ENCODE measurements at regions not wholly inside any gene's neighbourhood (a gene's known extent, or its start where the extent isn't known, plus 50 kb on each side); places are given as distances from the start of the nearest gene placed in this dataset.

- DNase-seq (no peak), ATAC-seq (no peak)
- no peak overlapping the region for H3K4me3 Mint-ChIP-seq
- H3K36me3 Mint-ChIP-seq (ENCODE audit: low read depth), result no peaks in the 10 kb centered on the region
- H3K4me1 Mint-ChIP-seq, result no peaks in the 10 kb centered on the region
- POLR2A ChIA-PET, result no interaction called here
- no peak overlapping the region for H3K27ac Mint-ChIP-seq
- H3K9me3 Mint-ChIP-seq (ENCODE audit: low read depth), result no peaks in the 10 kb centered on the region
- H3K27me3 Mint-ChIP-seq, result no peaks in the 10 kb centered on the region
- intact Hi-C loops (cut with DNase I, micrococcal nuclease), result no loop called here
- CTCF ChIA-PET, result no interaction called here
These were observed 111.0 kb upstream of the PITX2 start for GRCh38 chr4:110733901-110734300.

GRCh38 chr4:110735686-110736085, 112.8 kb upstream of the PITX2 start:
- ChIA-PET POLR2A (no interaction called here), CTCF (no interaction called here)
- Mint-ChIP-seq H3K4me3 (no peak overlapping the region), H3K27me3 (peaks cover 2% of the 10 kb centered on the region), H3K4me1 (no peaks in the 10 kb centered on the region), H3K9me3 (ENCODE audit: low read depth) (no peaks in the 10 kb centered on the region), H3K27ac (no peak overlapping the region), H3K36me3 (ENCODE audit: low read depth) (no peaks in the 10 kb centered on the region)
- ATAC-seq (no peak), DNase-seq (no peak)
- intact Hi-C loops (cut with DNase I, micrococcal nuclease), result no loop called here

- DNase-seq, result no peak
- no peak for ATAC-seq
- ChIA-PET CTCF (interaction anchor here (1.0 kb wide), 1 partner anchor 12 kb away, joined by 3 read pairs; no protein-coding TSS in a partner anchor), POLR2A (no interaction called here)
- no peaks in the 10 kb centered on the region for H3K4me1 Mint-ChIP-seq
- H3K4me3 Mint-ChIP-seq, result no peak overlapping the region
- intact Hi-C loops (cut with DNase I, micrococcal nuclease), result no loop called here
- no peaks in the 10 kb centered on the region for H3K36me3 Mint-ChIP-seq (ENCODE audit: low read depth)
- peaks cover 2% of the 10 kb centered on the region for H3K27me3 Mint-ChIP-seq
- H3K27ac Mint-ChIP-seq, result no peak overlapping the region
- H3K9me3 Mint-ChIP-seq (ENCODE audit: low read depth), result peaks cover 2% of the 10 kb centered on the region
These were observed 115.1 kb upstream of the PITX2 start for GRCh38 chr4:110737931-110738330.

- ChIA-PET CTCF (no interaction called here), POLR2A (no interaction called here)
- Mint-ChIP-seq H3K27me3 (peaks cover 2% of the 10 kb centered on the region), H3K4me3 (no peak overlapping the region), H3K4me1 (no peaks in the 10 kb centered on the region), H3K36me3 (ENCODE audit: low read depth) (no peaks in the 10 kb centered on the region), H3K9me3 (ENCODE audit: low read depth) (peaks cover 2% of the 10 kb centered on the region), H3K27ac (no peak overlapping the region)
- DNase-seq (no peak), ATAC-seq (no peak)
- intact Hi-C loops (cut with DNase I, micrococcal nuclease), result no loop called here
These were observed 119.3 kb upstream of the PITX2 start for GRCh38 chr4:110742143-110742542.

GRCh38 chr4:110748071-110748470, 125.2 kb upstream of the PITX2 start:
- Mint-ChIP-seq H3K4me3 (no peak overlapping the region), H3K27me3 (no peaks in the 10 kb centered on the region), H3K27ac (no peak overlapping the region), H3K9me3 (ENCODE audit: low read depth) (no peaks in the 10 kb centered on the region), H3K36me3 (ENCODE audit: low read depth) (no peaks in the 10 kb centered on the region), H3K4me1 (no peaks in the 10 kb centered on the region)
- CTCF ChIA-PET, result no interaction called here
- ATAC-seq, result no peak
- intact Hi-C loops (cut with DNase I, micrococcal nuclease), result no loop called here
- POLR2A ChIA-PET, result no interaction called here
- DNase-seq, result no peak

- Mint-ChIP-seq H3K27ac (no peak overlapping the region), H3K36me3 (ENCODE audit: low read depth) (no peaks in the 10 kb centered on the region), H3K27me3 (no peaks in the 10 kb centered on the region), H3K4me1 (no peaks in the 10 kb centered on the region), H3K9me3 (ENCODE audit: low read depth) (no peaks in the 10 kb centered on the region), H3K4me3 (no peak overlapping the region)
- no peak for DNase-seq
- intact Hi-C loops (cut with DNase I, micrococcal nuclease), result no loop called here
- no peak for ATAC-seq
- CTCF ChIA-PET, result no interaction called here
- POLR2A ChIA-PET, result no interaction called here
These were observed 128.3 kb upstream of the PITX2 start for GRCh38 chr4:110751183-110751582.

- DNase-seq (no peak), ATAC-seq (no peak)
- Mint-ChIP-seq H3K9me3 (ENCODE audit: low read depth) (no peaks in the 10 kb centered on the region), H3K27ac (no peak overlapping the region), H3K4me1 (no peaks in the 10 kb centered on the region), H3K27me3 (no peaks in the 10 kb centered on the region), H3K4me3 (no peak overlapping the region), H3K36me3 (ENCODE audit: low read depth) (no peaks in the 10 kb centered on the region)
- ChIA-PET POLR2A (no interaction called here), CTCF (interaction anchor here (0.7 kb wide), 1 partner anchor 734 kb away, joined by 3 read pairs; no protein-coding TSS in a partner anchor)
- intact Hi-C loops (cut with DNase I, micrococcal nuclease), result no loop called here
These were observed 129.1 kb upstream of the PITX2 start for GRCh38 chr4:110751986-110752385.

- no peak for ATAC-seq
- DNase-seq, result no peak
- ChIA-PET POLR2A (no interaction called here), CTCF (interaction anchor here (0.5 kb wide), 1 partner anchor 236 kb away, joined by 3 read pairs; no protein-coding TSS in a partner anchor)
- Mint-ChIP-seq H3K36me3 (ENCODE audit: low read depth) (no peaks in the 10 kb centered on the region), H3K27ac (no peak overlapping the region), H3K9me3 (ENCODE audit: low read depth) (no peaks in the 10 kb centered on the region), H3K27me3 (no peaks in the 10 kb centered on the region), H3K4me3 (no peak overlapping the region), H3K4me1 (no peaks in the 10 kb centered on the region)
- intact Hi-C loops (cut with DNase I, micrococcal nuclease), result no loop called here
These were observed 130.6 kb upstream of the PITX2 start for GRCh38 chr4:110753466-110753865.

GRCh38 chr4:110754716-110755115, 131.8 kb upstream of the PITX2 start:
- Mint-ChIP-seq H3K27ac (no peak overlapping the region), H3K4me3 (no peak overlapping the region), H3K27me3 (no peaks in the 10 kb centered on the region), H3K9me3 (ENCODE audit: low read depth) (no peaks in the 10 kb centered on the region), H3K4me1 (no peaks in the 10 kb centered on the region), H3K36me3 (ENCODE audit: low read depth) (no peaks in the 10 kb centered on the region)
- ATAC-seq, result no peak
- CTCF ChIA-PET, result no interaction called here
- intact Hi-C loops (cut with DNase I, micrococcal nuclease), result no loop called here
- POLR2A ChIA-PET, result no interaction called here
- DNase-seq, result no peak

GRCh38 chr4:110769578-110769977, 146.7 kb upstream of the PITX2 start:
- H3K4me1 Mint-ChIP-seq, result no peaks in the 10 kb centered on the region
- no peaks in the 10 kb centered on the region for H3K36me3 Mint-ChIP-seq (ENCODE audit: low read depth)
- no peak overlapping the region for H3K4me3 Mint-ChIP-seq
- H3K27ac Mint-ChIP-seq, result no peak overlapping the region
- ChIA-PET POLR2A (no interaction called here), CTCF (no interaction called here)
- DNase-seq (no peak), ATAC-seq (no peak)
- no peaks in the 10 kb centered on the region for H3K9me3 Mint-ChIP-seq (ENCODE audit: low read depth)
- no peaks in the 10 kb centered on the region for H3K27me3 Mint-ChIP-seq
- intact Hi-C loops (cut with DNase I, micrococcal nuclease), result no loop called here

GRCh38 chr4:110770353-110770752, 147.5 kb upstream of the PITX2 start:
- intact Hi-C loops (cut with DNase I, micrococcal nuclease), result no loop called here
- no peak overlapping the region for H3K4me3 Mint-ChIP-seq
- ChIA-PET CTCF (interaction anchor here (1.0 kb wide), 1 partner anchor 12 kb away, joined by 3 read pairs; no protein-coding TSS in a partner anchor), POLR2A (no interaction called here)
- no peak for ATAC-seq
- DNase-seq, result no peak
- no peak overlapping the region for H3K27ac Mint-ChIP-seq
- no peaks in the 10 kb centered on the region for H3K36me3 Mint-ChIP-seq (ENCODE audit: low read depth)
- no peaks in the 10 kb centered on the region for H3K27me3 Mint-ChIP-seq
- no peaks in the 10 kb centered on the region for H3K9me3 Mint-ChIP-seq (ENCODE audit: low read depth)
- H3K4me1 Mint-ChIP-seq, result no peaks in the 10 kb centered on the region

- Mint-ChIP-seq H3K9me3 (ENCODE audit: low read depth) (no peaks in the 10 kb centered on the region), H3K36me3 (ENCODE audit: low read depth) (no peaks in the 10 kb centered on the region), H3K4me1 (no peaks in the 10 kb centered on the region), H3K4me3 (no peak overlapping the region), H3K27ac (no peak overlapping the region), H3K27me3 (peaks cover 2% of the 10 kb centered on the region)
- no peak for ATAC-seq
- no peak for DNase-seq
- POLR2A ChIA-PET, result no interaction called here
- CTCF ChIA-PET, result no interaction called here
- intact Hi-C loops (cut with DNase I, micrococcal nuclease), result no loop called here
These were observed 155.6 kb upstream of the PITX2 start for GRCh38 chr4:110778521-110778920.

- Mint-ChIP-seq H3K9me3 (ENCODE audit: low read depth) (no peaks in the 10 kb centered on the region), H3K4me1 (no peaks in the 10 kb centered on the region), H3K27me3 (peaks cover 2% of the 10 kb centered on the region), H3K4me3 (no peak overlapping the region), H3K36me3 (ENCODE audit: low read depth) (no peaks in the 10 kb centered on the region), H3K27ac (no peak overlapping the region)
- ChIA-PET POLR2A (no interaction called here), CTCF (no interaction called here)
- intact Hi-C loops (cut with DNase I, micrococcal nuclease), result no loop called here
- ATAC-seq, result no peak
- DNase-seq, result no peak
These were observed 157.7 kb upstream of the PITX2 start for GRCh38 chr4:110780538-110780937.
